ENCODE measurements at regions not wholly inside any gene's neighbourhood (a gene's known extent, or its start where the extent isn't known, plus 50 kb on each side); places are given as distances from the start of the nearest gene placed in this dataset.

DNA sequence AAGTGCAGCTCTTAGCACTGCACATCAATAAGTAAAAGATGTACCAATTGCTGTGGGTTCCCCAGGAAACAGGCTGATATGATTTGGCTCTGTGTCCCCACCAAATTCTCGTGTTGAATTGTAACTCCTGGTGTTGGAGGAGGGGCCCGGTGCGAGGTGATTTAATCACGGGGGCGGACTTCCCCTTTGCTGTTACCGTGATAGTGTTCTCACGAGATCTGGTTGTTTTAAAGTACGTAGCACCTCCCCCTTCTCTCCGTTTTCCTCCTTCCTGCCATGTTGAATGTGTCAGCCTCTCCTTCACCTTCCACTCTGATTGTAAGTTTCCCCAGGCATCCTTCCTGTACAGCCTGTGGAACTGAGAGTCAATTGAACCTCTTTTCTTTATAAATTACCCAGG is 93.2 kb upstream of the ACTBL2 start:
- no peak for DNase-seq

DNA sequence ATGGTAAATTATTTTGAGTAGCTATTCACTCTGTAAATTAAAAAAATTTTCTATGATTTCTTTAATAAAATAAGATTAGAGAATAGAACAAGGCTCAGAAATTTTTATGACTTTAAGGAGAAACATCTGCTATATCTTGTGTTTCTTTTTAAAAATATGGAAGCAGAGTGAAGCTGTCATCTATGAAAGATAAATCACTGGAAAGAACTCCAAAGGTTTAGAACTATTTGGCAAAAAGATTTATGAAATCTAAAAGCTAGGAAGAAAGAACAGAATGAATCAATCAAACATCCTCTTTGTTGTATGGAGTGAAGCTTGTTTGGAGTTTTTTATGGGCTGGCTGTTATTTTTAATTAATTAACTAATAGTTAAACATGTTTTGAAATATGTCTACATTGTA is 89.8 kb upstream of the ACTBL2 start:
- DNase-seq = no peak

DNA sequence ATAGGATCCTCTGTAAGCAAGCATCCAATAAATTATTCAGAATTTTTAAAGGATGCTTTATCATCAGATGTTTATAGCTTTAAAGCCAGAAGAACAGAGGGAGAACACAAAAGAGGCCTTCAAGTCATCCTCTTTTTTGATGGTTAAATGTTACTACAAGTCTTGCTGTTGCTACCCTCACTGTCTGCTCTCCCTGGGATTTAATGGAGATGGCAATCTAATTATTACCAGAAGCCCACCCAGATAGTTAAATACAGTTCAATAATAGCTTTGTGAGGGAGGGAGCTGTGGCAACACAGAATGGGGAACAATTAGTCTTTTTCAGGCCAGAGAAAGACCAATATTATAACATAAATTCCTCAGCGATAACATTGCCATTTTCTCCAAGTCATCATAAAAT is 87.0 kb upstream of the ACTBL2 start:
- DNase-seq = no peak

DNA sequence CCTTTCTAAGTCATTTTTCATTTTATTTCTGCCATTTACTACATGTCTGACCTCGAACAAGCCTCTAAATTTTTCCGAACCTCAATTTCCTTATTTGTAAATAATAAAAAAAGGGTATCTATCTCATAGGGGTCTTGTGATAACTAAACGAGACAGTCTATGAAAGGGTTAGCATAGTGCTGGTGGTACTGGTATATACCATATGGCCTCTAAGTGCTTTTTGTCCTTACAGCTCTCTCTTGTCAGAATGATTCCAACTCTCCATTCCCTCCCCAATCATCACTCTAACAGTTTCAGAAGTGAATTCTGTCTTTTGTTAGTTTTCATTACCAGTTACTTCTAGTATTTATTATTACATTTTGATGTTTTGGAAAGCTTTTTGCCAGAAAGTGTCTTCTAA is 85.5 kb upstream of the ACTBL2 start:
- DNase-seq = no peak

DNA sequence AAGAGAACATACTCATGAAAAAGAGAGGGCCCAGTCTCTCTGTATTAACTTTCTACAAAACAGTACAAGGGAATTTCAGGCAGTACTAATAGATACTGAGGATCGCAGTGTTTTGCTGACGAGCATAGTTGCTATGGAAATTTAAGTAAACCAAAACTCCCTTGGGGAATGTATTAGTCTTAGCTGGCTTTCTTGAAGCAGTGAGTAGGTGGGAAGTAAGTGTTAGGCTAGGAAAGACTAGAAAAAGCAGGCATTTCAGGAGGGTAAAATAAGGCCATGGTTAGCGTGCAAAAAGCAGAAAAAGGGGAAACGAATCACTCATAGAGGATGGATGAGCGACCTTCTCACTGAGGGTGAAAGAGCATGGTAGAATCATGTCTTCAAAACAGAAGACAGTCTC is 84.3 kb upstream of the ACTBL2 start:
- no peak for DNase-seq

DNA sequence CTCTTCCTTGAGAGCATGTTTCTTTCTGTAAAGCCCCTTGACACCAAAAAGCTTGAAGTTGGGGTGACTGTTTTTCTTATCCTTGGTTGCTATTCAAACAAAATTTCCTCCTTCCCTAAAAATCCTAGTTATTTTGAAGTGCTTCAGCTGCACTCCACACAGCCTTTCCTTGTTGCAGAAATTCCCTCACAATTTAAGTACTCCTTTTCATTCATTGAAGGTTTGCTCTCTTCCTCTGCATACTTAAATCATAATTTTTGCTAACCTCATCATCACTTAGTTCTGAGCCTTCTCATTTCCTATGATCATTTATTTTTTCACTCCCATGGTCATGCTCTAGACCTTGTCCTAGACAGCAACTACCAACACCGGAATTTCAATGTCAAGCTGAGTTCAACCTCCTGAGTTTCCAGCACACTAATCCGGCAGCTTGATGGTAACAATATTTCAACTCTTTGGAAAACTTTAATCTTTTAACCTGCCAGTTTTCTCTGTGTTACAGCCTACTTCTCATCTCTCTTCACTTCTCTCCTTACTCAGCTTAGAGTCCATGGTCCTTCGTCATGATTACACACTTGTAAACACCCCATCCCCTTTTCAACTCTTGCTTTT is 78.7 kb upstream of the ACTBL2 start:
- DNase-seq = no peak

DNA sequence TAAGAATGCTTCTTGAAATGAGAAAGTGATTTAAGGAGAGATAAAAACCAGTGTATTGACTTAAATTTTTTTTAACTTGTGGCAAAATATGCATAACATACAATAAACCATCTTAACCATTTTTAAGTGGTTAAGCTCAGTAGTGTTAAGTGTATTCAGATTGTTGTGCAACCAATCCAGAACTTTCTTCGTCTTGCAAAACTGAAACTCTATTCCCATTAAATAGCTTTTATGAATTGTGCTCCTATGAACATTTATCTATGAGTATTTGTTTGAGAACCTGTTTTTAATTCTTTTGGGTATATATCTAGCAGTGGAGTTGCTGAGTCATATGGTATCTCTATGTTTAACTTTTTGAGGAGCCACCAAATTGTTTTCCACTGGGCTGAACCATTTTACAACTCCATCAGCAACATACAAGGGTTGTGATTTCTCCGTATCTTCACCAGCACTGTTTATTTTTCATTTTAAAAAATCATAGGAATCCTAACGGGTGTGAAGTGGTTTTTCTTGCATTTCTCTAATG is 76.6 kb upstream of the ACTBL2 start:
- no peak for DNase-seq

DNA sequence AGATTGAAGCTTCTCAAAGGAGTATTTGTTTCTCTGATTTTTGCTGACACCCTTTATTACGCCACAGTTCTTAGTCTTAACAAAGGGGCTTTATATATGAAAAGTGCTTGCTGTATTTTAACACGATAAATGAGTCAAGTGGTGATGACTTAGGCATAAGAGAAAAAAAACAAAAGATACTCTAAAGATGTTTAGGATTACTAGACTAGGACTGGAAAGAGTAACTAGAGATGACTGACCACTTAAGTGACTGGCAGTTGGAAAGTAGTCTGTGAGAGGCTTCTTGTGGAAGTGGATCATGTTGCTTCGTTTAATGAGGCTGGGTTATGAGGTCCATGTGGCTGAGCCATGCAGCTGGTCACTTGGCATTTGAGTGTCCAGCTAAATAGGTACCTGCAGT is 69.4 kb upstream of the ACTBL2 start:
- DNase-seq = peak; percentile 2

DNA sequence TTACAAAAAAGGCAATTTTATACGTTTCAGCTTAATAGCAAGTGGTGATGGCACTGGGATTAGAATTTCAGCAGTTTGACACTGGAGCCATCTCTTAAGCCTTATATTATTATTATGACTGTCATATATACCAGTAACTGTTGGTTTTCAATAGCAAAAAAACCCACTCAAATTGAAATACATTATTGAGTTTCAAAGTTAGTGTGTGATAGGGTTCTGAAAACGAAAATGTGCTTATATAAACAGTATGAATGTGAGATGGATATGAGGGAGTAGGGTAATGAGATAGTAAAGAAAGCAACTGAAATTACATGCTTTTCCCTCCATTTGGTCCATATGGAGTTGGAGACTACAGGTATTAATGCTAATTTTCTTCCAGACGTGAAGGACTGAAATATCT is 68.6 kb upstream of the ACTBL2 start:
- no peak for DNase-seq

DNA sequence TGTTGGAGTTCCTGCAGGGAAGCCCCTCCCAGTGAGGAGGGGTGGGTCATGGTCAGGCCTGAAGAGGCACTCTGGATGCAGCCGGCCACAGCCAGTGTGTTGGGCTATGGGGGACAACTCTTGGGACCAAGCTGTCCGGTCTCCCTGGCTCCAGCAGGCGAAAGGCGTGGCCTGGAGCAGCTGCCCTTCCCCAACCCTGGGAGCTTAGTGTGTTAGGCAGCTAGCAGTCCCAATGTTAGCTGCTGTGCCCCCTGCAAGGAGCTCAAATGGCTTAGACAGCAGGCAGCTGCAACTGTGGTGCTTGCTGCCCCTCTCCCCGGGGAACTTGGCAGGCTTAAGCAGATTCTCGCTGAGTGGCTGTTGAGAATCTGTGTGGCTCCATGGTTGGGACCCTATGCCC is 67.5 kb upstream of the ACTBL2 start:
- DNase-seq = no peak

DNA sequence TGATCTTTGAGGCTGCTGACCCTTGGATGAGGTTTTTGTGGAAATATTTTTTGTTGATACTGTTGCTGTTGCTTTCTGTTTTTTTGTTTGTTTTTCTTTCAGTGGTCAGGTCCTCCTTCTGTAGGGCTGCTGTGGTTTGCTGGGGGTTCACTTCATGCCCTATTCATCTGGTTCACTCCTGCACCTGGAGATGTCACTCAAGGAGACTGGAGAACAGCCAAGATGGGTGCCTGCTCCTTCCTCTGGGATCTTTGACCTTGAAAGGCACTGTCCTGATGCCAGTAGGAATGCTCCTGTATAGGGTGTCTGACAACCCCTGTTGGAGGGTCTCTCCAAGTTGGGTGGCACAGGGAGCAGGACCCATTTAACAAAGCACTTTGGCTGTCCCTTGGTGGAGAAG is 67.0 kb upstream of the ACTBL2 start:
- no peak for DNase-seq

DNA sequence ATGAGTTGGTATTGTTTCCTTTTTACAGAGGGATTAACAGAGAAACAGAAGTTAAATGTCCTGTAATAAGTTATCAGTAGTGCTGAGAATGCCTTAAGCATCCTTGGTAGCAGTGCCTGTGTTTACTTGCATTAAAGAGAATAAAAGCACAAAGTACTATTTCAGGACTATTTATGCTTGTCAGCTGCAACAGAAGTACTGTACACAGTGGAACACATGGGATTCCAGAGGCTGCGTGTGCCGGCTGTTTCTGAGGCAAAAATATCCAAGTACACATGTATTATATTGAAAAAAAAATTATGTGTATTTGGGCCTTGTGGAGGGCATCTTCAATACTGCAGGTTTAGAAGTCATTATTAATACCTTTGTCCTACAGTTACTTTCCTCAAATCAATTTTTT is 58.2 kb upstream of the ACTBL2 start:
- DNase-seq = no peak

DNA sequence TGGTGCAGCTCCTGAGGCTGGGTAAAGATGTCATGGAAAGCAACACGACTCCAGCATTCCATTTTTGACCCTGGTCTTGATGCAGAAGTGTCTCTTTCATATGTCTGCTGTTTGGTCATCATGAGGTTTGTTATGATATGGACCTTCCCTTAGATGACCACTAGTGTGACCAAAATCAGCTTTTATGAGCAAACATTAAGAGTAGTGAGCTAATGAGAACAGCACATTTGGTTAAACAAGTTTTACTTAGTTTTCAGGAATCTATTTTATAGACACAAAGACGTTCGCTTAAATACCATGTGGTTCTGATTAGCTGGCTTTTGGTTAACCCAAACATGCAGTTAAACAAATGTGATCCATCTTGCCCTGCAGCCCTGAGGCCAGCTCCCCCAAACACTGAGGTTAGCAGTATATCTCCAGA is 56.7 kb upstream of the ACTBL2 start:
- DNase-seq = no peak

DNA sequence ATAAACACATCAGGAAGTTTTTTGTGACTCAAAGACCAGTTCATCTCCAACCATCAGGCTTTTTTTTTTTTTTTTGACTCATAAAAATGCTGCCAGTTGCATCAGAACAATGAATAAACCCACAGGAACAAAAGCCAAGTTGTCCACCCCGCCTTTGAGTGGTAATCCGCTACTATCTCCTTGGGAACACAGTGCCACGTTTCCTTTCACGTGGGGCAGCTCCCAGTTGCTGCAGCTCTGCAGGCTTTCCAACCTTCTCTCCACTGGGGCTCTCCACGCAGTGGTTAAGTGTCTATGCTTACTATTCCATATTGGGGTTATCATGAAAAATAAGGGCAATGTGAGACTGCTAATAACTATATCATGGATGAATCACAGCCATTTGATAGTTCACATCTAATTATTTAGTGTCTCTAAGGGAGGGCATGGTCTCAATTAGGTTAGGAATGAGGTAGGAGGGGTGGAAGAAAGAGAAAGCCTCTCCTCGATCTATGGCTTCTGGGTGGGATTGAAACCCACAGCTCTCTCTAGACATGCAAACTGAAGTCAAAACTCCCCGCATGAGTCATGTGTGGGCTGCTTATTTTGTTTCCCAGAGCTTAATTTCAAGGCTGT is 55.8 kb upstream of the ACTBL2 start:
- no peak for DNase-seq

DNA sequence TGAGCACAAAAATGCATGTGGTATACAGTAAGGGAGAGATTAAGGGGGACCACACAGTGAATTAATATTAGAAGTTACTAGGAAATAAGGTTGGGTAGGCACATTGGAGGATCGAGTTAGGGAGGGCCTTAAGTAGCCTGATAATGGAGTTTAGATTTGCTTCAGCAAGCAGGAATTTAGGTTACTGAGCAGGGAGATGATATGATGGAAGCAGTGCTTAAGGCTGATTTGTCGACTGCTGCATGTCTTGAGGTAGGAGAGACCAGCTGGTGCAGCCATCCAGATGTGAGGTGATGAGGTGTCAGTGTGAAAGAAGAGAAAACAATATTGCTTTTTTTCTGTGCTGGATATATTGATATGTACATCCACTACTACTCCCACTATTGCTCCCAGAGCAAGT is 55.2 kb upstream of the ACTBL2 start:
- DNase-seq = no peak

DNA sequence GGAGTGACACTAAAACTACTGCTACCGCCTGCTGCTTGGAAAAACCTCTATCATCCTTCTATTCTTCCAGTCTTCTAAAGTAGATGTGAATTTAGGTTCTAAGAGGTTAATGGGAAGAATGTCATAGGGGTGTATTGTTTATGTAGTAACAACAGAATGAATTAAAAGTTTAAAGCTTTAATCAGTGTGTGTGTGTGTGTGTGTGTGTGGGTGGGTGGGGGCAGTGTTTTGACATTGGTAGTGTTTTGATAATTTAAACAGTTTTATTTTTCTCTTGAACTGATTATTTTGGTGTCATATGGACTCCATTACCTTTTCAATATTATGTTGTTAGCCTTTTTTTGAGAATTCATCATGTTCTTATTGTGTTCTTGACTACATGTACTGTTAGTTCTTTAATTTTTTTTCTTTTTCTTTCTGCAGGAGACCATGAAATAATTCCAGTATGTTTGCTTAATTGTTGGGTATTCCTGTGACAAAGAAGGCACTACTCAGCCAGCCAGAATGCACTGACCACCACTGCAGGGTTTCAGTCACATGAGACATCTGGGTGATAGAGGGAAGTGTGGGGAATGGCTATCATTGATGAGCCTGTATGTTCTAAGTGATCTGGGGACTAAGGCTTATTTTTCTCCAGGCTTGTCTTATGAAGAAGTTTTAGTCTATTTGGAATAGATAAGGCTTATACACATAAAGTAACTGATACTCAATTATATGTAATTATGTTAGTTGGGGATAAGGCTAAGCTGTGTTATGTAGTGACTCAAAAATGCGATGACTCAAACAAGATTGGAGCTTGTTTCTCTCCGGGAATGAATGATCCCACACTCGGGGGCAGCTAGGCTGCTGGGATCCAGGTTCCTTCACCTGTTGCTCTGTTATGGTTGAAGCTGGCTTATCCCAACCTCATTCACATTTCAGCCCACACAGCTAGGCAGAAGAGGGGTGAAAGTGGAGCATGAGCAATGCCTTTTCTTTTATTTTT is 50.2 kb upstream of the ACTBL2 start:
- no peak for DNase-seq

Measured in DMS79 treated with DMSO at 0.1 percent for 48 hours (cell line).